ENCODE measurements at regions not wholly inside any gene's neighbourhood (a gene's known extent, or its start where the extent isn't known, plus 50 kb on each side); places are given as distances from the start of the nearest gene placed in this dataset.
"Not testable (repeated sequence)": the region's sequence is repeated elsewhere in the genome, so short reads cannot be mapped to it uniquely, and the experiment has no call there.

DNA sequence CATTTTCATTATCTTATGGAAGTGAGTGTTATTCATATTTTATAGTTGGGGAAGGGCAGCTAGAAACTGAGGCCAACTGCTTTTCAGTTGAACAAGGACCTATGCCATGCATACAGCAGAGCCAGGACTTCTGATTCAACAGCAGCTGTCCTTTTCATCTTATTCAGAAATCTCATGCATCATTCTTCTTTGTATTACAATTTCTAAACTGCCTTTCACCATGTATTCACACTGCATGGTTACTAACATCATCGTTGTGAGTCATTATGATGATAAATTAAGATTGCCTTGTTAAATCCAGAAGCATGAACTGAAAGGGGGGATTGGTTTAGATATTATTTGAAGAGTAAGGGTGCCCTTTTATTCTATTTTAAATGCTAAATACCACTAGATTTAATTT lies 1470.1 kb upstream of the GOT2 start:
- no peak overlapping the region for H3K27ac Mint-ChIP-seq (ENCODE audit: low read depth, unreplicated experiment)
- H3K36me3 Mint-ChIP-seq (ENCODE audit: insufficient read depth, unreplicated experiment), result no peaks in the 10 kb centered on the region
- DNase-seq (ENCODE audit: unreplicated experiment), result no peak
- no peak overlapping the region for H3K4me3 Mint-ChIP-seq (ENCODE audit: unreplicated experiment)
- no TSS peak for BruUV-seq (replicated peaks)
- CTCF ChIA-PET, result interaction anchor here (0.5 to 2.0 kb wide), 12 partner anchors 11 to 1389 kb away, joined by 3 to 10 read pairs (median 4); no protein-coding TSS in a partner anchor
- no peaks in the 10 kb centered on the region for H3K27me3 Mint-ChIP-seq (ENCODE audit: insufficient read depth, unreplicated experiment)
- H3K4me1 Mint-ChIP-seq (ENCODE audit: insufficient read depth, unreplicated experiment), result peaks cover 7% of the 10 kb centered on the region
- H3K9me3 Mint-ChIP-seq (ENCODE audit: unreplicated experiment), result no peaks in the 10 kb centered on the region
- TF ChIP-seq, protein P1, sequence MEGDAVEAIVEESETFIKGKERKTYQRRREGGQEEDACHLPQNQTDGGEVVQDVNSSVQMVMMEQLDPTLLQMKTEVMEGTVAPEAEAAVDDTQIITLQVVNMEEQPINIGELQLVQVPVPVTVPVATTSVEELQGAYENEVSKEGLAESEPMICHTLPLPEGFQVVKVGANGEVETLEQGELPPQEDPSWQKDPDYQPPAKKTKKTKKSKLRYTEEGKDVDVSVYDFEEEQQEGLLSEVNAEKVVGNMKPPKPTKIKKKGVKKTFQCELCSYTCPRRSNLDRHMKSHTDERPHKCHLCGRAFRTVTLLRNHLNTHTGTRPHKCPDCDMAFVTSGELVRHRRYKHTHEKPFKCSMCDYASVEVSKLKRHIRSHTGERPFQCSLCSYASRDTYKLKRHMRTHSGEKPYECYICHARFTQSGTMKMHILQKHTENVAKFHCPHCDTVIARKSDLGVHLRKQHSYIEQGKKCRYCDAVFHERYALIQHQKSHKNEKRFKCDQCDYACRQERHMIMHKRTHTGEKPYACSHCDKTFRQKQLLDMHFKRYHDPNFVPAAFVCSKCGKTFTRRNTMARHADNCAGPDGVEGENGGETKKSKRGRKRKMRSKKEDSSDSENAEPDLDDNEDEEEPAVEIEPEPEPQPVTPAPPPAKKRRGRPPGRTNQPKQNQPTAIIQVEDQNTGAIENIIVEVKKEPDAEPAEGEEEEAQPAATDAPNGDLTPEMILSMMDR (IDR thresholded peaks at IDR 0.05; ENCODE audit: unreplicated experiment), result no peak
- POLR2A ChIA-PET, result no interaction called here
- intact Hi-C loops (cut with micrococcal nuclease), result loop anchor here (5.0 kb wide), 1 partner anchor 612 kb away; no protein-coding TSS in a partner anchor

DNA sequence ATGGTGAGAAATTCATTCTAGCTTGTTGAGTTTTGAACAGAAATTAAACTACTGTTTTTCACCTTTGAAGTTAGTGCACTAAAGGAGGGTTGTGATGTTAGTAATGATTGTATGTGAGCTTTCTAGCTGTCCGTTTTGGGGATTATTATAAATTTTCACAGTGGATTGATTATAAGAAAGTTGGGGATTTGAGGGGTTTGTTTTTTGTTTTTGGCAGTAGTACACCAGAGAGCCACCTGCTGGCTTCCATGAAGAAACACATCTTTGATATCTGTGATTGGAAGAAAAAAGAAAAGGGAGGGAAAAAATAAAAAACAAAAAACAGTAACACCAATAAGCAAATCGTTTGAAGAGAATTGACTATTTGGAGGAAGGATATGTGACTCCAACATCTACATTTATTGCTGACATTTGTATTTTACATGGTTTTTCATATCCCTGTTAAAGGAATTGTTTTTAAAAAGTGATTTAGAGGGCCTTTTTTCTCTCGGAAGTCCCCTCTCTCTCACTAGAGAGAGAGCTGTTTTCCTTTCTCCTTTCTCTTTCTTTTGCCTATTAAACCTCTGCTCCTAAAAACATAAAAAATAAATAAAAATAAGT lies 1469.5 kb upstream of the GOT2 start:
- peak; percentile 0 for DNase-seq (ENCODE audit: unreplicated experiment)

DNA sequence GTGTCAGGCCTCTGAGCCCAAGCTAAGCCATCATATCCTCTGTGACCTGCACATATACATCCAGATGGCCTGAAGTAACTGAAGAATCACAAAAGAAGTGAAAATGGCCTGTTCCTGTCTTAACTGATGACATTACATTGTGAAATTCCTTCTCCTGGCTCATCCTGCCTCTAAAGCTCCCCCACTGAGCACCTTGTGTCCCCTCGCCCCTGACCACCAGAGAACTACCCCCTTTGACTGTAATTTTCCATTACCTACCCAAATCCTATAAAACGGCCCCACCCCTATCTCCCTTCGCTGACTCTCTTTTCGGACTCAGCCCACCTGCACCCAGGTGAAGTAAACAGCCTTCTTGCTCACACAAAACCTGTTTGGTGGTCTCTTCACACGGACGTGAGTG lies 1466.6 kb upstream of the GOT2 start:
- POLR2A ChIA-PET; H3K4me3 Mint-ChIP-seq (ENCODE audit: unreplicated experiment): not testable (repeated sequence)
- intact Hi-C loops (cut with micrococcal nuclease), result loop anchor here (5.0 kb wide), 1 partner anchor 608 kb away; no protein-coding TSS in a partner anchor

More for the DNA sequence above, 1469.5 kb upstream of the GOT2 start:
- no peaks in the 10 kb centered on the region for H3K9me3 Mint-ChIP-seq (ENCODE audit: unreplicated experiment)
- H3K4me1 Mint-ChIP-seq (ENCODE audit: insufficient read depth, unreplicated experiment), result peaks cover 7% of the 10 kb centered on the region
- ChIA-PET POLR2A (interaction anchor here (0.6 to 0.7 kb wide), 2 partner anchors 11 to 785 kb away, joined by 3 to 4 read pairs; no protein-coding TSS in a partner anchor), CTCF (interaction anchor here (0.5 to 2.0 kb wide), 21 partner anchors 10 to 1389 kb away, joined by 3 to 10 read pairs (median 3); no protein-coding TSS in a partner anchor)
- no TSS peak for BruUV-seq (replicated peaks)
- H3K27ac Mint-ChIP-seq (ENCODE audit: low read depth, unreplicated experiment), result no peak overlapping the region
- H3K27me3 Mint-ChIP-seq (ENCODE audit: insufficient read depth, unreplicated experiment), result no peaks in the 10 kb centered on the region
- TF ChIP-seq, protein P1 (IDR thresholded peaks at IDR 0.05; ENCODE audit: unreplicated experiment), result peak; percentile 48
- intact Hi-C loops (cut with micrococcal nuclease), result loop anchor here (1.0 to 5.0 kb wide), 2 partner anchors 611 to 791 kb away; no protein-coding TSS in a partner anchor
- no peaks in the 10 kb centered on the region for H3K36me3 Mint-ChIP-seq (ENCODE audit: insufficient read depth, unreplicated experiment)
- no peak overlapping the region for H3K4me3 Mint-ChIP-seq (ENCODE audit: unreplicated experiment)

DNA sequence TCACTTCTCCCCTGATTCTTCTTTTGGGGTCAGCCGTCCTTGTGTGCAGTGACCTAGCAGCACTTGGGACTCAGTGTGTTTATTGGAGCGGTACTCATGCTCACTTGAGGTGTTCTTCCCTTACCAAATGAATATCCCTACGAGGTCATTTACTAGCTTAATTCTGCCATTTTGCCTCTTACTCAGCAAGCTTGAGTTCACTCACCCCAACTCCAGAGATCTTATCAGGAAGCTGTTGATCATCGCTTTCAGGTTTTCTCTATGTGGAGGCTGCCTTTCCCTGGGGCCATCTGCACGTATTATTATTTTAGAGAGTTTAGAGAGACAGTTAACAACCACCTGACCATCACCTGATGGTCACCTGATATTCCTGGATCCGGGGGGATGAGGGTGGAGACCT lies 1466.0 kb upstream of the GOT2 start:
- Mint-ChIP-seq H3K27ac (ENCODE audit: low read depth, unreplicated experiment) (no peak overlapping the region), H3K36me3 (ENCODE audit: insufficient read depth, unreplicated experiment) (no peaks in the 10 kb centered on the region), H3K27me3 (ENCODE audit: insufficient read depth, unreplicated experiment) (no peaks in the 10 kb centered on the region), H3K9me3 (ENCODE audit: unreplicated experiment) (no peaks in the 10 kb centered on the region), H3K4me1 (ENCODE audit: insufficient read depth, unreplicated experiment) (peaks cover 7% of the 10 kb centered on the region), H3K4me3 (ENCODE audit: unreplicated experiment) (no peak overlapping the region)
- ChIA-PET CTCF (interaction anchor here (0.6 kb wide), 1 partner anchor 927 kb away, joined by 4 read pairs; no protein-coding TSS in a partner anchor), POLR2A (no interaction called here)
- no peak for DNase-seq (ENCODE audit: unreplicated experiment)
- TF ChIP-seq, protein P1 (IDR thresholded peaks at IDR 0.05; ENCODE audit: unreplicated experiment), result no peak
- BruUV-seq (replicated peaks), result no TSS peak
- intact Hi-C loops (cut with micrococcal nuclease), result loop anchor here (5.0 kb wide), 1 partner anchor 608 kb away; no protein-coding TSS in a partner anchor

More for the DNA sequence above, 1466.6 kb upstream of the GOT2 start:
- not testable (repeated sequence) for H3K9me3 Mint-ChIP-seq (ENCODE audit: unreplicated experiment); H3K27ac Mint-ChIP-seq (ENCODE audit: low read depth, unreplicated experiment); H3K27me3 Mint-ChIP-seq (ENCODE audit: insufficient read depth, unreplicated experiment); DNase-seq (ENCODE audit: unreplicated experiment); H3K36me3 Mint-ChIP-seq (ENCODE audit: insufficient read depth, unreplicated experiment); BruUV-seq (replicated peaks); H3K4me1 Mint-ChIP-seq (ENCODE audit: insufficient read depth, unreplicated experiment)
- CTCF ChIA-PET, result interaction anchor here (0.6 kb wide), 1 partner anchor 927 kb away, joined by 4 read pairs; no protein-coding TSS in a partner anchor
